ENCODE measurements at regions not wholly inside any gene's neighbourhood (a gene's known extent, or its start where the extent isn't known, plus 50 kb on each side); places are given as distances from the start of the nearest gene placed in this dataset.

DNA sequence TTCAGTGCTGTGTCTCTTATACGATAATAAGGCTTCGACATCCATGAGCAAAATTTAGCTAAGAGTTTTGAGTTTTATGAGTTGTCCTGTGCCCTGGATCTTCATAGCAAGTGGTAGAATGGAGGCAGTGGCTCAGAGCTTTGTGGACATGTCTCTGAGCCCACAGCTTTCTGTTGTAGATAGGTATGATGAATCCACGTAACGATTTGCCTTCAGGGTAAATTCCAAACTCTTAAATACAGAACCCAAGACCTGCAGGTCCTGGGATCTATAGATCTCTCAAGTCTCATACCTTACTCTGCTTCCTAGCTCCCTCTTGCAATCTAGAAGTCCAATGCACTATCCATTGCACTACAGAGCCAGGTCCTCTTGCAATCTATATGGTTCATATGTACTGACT, 59.5 kb upstream of the TLE4 start:
- Mint-ChIP-seq H3K27me3 (no peaks in the 10 kb centered on the region), H3K4me1 (no peaks in the 10 kb centered on the region), H3K27ac (no peak overlapping the region), H3K9me3 (ENCODE audit: low read depth) (no peaks in the 10 kb centered on the region), H3K4me3 (no peak overlapping the region), H3K36me3 (no peaks in the 10 kb centered on the region)
- no peak for ATAC-seq
- CTCF ChIA-PET: no interaction called here
- DNase-seq: no peak

Measured in activated CD8-positive, alpha-beta memory T cell treated with anti-CD3 and anti-CD28 coated beads, Interleukin-2, amount 10 ng/mL, durations not matched to agents 7 days and 5 days (primary cell).